ENCODE measurements at regions not wholly inside any gene's neighbourhood (a gene's known extent, or its start where the extent isn't known, plus 50 kb on each side); places are given as distances from the start of the nearest gene placed in this dataset.

DNA sequence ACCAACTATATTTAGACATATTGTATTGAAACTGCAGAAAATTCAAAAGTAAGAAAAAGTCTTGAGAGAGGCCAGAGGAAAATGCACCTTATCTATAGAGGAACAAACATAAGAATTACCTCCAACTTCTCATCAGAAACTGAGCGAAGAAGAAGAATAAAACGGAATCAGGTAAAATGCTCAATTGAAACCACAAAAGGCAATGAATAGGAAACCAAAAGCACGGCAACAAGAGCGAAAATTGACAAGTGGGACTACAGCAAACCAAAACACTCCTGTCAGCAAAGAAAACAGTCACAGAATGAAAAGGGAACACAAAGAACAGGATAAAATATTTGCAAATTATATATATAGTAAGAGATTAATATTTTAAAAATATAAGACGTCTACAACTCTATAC, 61.9 kb upstream of the PARP11 start:
- no peak for TF ChIP-seq CTCF (IDR thresholded peaks at IDR 0.05)
- TF ChIP-seq POLR2A (IDR thresholded peaks at IDR 0.05), result no peak
- TF ChIP-seq POLR2AphosphoS5 (IDR thresholded peaks at IDR 0.05), result no peak
